ENCODE measurements at regions not wholly inside any gene's neighbourhood (a gene's known extent, or its start where the extent isn't known, plus 50 kb on each side); places are given as distances from the start of the nearest gene placed in this dataset.
"Not testable (repeated sequence)": the region's sequence is repeated elsewhere in the genome, so short reads cannot be mapped to it uniquely, and the experiment has no call there.

- no peak for DNase-seq
These were observed 98.8 kb downstream of the SLC25A47 start for GRCh38 chr14:100421756-100422470.

- no peak for DNase-seq
These were observed 99.6 kb downstream of the SLC25A47 start for GRCh38 chr14:100422556-100423316.

GRCh38 chr14:100423317-100424010, 100.3 kb downstream of the SLC25A47 start:
- no peak for DNase-seq

DNA sequence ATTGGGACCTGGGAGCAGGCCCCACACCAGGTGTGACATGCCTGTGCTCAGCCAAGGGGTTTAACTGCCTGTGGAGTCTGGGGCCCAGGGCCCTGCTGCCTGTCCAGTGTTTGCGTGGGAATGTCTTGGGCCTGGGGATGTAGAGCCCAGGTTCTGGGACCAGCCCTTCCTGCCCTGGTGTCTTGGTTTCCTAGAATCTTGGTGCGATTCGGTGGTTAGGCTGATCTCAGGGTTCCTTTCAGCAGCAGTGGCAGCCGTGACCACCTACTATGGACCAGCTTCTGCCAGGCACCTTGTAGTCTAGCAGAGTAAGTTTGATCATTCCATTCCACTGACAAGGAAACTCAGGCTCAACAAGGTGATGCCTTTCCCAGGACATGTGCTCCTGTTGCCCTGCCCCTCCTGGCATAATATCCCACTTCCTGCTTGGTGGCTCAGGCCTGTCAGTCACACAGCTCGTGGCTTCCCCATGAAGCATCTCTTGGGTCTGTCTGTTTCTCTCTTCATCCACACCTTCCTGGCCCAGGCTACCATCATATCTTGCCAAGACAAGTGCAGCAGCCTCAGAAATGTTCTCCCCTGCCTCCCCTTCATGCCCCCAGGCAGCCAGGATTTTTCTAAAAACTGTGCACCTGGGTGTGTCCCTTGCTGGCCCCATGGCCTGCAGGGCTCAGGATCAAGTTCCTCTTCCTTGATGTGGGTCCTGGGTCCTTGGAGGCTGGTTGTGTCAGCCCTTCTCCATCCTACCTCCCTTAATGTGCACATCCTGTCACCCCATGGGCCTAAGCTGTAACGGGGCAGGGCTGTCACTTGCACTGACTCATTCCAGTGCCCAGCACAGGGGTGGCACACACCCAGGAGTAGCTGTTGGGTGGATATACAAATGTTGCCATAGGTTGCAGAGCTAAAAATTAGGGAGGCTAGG, 101.6 kb downstream of the SLC25A47 start:
- no peak for DNase-seq

DNA sequence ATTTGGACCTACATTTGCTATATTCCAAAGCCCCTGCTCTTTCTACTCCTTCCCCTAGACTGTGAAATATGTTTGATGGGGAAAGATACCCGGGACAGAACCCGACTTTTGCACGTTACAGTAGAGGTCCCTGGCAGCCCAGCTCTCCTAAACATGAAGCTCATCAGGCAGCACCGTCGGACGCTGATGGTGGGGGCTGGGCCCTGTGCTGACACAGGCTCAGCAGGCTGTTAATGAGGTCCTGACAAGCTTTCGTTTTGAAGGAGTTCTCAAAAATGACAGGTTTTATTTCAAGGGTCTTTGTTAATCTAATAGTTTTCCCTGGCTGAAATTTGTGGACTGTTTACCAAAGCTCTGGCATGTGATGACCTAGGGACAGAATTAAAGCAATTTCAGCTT, 102.3 kb downstream of the SLC25A47 start:
- no peak for DNase-seq

DNA sequence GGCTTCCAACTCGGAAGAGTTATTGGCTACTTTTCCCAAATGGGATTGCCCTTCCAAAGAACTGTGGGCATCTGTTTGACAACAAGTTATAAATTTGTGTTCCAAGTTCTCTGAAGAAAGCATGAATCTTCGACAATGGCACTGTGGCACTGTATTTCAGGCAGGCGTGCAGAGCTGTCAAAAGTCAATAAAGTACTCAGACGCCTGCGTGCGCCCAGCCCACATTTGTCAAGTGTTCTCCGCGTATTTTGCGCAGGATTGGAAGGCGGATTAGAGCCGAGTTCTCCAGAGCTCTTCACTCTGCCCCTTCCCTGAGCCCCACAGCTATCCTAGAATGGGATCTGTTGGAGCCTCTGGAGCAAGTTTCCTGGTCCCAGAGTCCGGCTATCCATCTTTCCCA, 103.2 kb downstream of the SLC25A47 start:
- no peak for DNase-seq

DNA sequence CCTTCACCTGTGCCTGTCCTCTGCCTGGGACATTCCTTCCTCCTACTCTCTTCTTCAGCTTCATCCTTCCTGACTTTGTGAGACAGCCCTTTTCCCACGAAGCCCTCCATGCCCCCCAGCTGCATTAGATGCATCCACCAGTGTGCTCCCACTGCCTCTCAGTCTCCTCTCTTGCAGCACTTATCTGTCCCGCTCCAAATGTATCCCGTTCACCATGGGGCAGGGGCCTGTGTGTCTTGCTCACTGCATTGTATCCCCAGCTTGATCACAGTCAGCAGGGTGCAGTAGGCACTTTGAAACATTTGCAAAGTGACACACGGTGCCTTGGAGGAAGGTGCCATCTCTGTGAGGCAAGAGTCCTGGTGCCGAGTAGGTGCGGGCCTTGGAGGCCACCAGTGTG, 104.0 kb downstream of the SLC25A47 start:
- DNase-seq, result no peak

DNA sequence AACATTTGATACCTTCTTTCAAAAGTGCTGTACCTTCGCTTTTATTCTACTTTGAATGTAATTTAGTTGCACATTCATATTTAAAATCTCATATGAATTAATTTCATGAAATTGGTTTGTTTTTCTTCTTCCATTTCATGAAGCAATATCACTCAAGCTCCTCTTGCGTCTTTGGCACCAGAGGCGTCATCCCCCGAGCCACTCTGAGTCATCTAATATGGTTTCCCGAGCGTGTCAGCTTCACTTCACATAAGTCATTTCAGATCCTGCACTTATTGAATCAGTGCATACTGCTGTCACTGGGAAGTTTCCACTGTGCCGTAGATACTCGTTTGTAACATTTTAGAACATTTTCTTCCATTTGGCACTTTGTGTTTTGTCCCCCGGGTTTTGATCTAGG, 105.6 kb downstream of the SLC25A47 start:
- DNase-seq, result peak; percentile 36

- no peak for DNase-seq
These were observed 106.4 kb downstream of the SLC25A47 start for GRCh38 chr14:100429537-100429936.

DNA sequence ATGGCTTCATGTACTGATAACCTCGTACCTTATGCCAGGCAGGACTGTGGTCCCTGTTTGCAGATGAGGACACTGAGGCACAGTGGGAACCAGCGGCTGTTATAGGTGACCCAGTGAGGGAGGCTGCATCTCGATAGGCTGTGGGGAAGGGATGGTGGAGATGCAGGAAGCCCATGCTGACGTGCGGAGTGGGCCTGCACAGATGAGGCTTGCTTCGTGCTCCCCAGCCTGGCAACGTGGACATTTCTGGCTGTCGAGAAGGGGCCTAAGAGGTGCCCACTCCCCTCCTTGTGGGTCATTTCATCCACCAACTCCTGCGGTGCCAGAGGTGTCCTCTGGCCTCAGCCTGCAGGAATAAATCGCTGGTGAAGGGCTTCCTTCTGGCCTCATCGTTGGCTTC, 107.4 kb downstream of the SLC25A47 start:
- DNase-seq, result no peak

- DNase-seq, result not testable (repeated sequence)
These were observed 108.3 kb downstream of the SLC25A47 start for GRCh38 chr14:100431461-100431860.

- no peak for DNase-seq
These were observed 109.7 kb downstream of the SLC25A47 start for GRCh38 chr14:100432652-100433427.

DNA sequence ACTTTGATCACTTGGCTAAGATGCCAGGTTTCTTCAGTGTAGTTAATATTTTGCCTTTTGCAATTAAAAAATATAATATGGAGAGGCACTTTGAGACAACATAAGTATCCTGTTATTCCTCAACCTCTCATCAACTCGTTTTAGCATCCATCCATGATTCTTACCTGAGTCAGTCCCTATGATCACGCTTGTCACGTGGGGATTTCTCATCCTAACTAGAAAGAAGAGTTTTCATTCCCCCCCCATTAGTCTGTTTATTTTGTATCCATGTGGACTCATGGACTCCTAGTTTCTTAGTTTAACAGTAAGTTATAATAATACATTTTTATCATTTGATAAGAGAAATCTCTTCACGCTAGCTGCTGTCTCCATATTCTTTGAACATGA, 110.3 kb downstream of the SLC25A47 start:
- DNase-seq, result no peak

DNA sequence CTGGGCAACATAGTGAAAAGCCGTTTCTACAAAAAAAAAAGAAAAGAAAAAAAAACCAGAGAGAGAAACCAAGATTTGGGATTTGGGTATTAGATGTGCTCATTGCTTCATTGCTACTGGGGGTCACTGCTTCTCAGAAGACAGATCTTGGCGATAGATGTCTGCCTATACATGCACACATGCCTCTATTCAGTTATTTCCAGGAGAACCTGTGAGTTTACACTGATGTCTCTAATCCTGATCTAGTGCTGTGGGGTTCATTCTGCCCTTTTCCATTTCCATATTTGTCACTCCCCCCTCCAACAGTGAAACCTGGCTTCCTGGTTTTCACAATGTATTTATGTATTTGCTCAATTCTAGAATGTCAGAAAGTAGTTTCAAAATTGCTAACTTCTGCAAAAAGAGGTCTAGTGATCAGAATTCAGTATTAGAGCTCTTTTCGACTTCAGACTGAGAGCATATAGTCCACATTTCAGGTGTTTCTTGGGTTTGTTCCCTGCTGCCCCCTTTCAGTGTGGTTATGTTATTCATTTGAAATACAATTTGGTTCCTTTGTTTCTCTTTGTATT, 111.0 kb downstream of the SLC25A47 start:
- DNase-seq, result no peak

GRCh38 chr14:100434911-100435438, 111.8 kb downstream of the SLC25A47 start:
- no peak for DNase-seq

DNA sequence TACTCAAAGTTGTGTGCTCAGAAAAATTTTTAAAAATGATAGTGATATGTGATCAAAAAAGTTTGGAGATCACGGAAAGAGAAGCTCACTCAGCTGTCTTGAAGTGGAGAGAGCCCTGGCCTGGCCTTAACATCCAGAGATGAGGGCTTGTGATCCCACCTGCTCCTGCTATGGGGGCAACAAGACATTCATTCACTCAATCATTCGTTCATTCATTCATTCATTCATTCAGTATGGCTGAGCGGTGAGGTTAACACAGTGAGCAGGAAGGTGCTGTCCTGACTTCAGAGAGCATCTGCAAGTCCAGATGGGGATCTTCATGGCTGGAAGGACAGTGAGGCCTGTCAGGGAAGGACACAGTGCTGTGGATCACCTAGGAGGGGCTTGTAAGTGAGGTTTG, 112.3 kb downstream of the SLC25A47 start:
- DNase-seq, result no peak

DNA sequence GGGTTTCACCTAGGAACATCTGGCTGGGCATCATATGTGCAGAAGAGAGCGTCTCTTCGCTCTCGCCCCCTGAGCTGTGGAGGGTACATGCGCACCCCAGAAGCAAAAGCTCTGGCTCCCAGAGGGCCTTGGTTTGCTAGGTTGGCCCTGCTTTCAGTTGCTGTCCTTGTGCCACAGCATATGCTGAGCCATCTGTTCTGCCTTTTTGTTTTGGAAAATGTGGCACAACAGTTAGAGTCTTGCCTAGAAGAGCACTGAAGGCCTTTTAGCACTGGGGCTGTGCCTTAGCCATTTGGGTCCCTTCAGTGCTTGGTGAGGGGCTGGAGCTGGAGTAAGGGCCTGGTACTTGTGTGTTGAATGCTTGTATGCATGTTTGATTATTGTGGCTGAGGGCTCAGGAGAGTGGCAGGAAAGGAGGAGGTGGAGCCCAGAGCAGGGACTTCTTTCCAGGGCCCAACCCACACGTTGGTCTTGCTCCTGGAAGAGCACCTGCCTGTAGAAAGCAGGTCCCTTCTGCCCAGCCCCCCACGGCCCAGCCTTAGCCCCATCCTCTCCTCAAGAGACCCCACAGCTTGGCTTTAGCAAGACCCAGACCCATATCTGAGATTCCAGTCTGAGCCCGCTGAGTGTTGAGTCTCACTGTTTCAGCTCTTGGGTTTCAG, 113.7 kb downstream of the SLC25A47 start:
- no peak for DNase-seq

DNA sequence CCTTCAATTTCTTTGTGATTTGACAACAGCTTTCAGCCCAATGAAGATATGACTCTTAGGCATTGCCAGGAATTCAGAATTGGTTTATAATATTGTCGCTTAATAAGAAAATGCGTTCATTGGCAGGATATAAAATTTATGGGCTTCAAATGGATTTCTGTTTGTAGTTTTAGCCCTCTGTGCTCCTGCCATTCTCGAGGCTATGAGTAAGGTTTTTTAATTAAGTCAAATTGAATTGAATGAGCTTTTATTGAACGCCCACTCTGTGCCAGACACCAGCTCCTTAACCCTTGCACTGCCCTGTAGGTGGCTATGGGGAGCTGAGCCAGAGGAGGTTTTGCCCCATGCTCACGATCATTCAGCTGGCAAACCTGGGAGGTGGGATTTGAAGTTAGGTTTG, 115.1 kb downstream of the SLC25A47 start:
- no peak for DNase-seq

DNA sequence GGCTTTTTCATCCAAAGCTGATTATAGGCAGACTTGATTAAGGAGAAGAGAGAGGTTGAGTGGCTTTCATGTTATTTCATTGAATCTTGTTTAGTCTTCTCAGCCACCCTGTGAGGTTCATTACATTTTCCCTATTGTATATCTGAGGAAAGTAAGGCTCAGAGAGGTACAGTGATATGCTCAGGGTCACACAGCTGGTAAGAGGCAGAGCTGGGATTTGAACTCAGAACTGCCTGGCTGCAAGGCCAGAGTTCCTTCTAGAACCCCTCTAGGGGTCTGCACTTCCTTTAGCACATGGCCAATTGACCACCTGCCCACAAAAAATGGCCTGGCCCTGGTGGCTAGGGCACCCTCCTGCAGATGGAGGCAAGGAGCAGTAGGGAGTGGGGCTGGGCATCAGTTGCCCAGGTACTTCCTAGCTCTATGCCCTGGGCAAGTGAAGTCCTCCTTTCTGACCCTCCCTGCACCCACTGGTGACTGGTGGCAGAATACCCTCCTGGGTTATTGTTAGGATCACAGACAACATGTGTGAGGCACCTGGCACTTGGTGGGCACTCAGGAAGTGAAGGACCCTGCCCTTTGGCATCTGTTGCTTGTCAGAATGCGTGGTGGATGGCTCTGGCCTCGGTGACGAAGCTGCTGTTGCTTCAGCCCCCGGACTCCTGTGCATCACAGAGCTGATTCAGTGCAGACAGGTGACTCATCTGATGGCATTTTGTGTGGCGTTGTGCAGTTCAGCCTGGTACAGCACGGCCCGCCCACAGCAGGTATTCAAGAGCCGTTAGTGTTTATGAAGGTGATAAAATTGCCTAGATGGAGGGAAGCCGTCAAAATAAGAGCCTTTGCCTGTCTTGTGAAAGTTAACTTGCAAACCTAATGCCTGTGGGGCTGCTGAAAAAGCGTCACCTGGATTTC, 115.8 kb downstream of the SLC25A47 start:
- DNase-seq, result peak; percentile 79

- no peak for DNase-seq
These were observed 116.6 kb downstream of the SLC25A47 start for GRCh38 chr14:100439781-100440180.

Measured in stimulated activated CD4-positive, alpha-beta T cell treated with anti-CD3 and anti-CD28 coated beads, Interleukin-1b, Interleukin-23, amount 100 ng/mL, for 48 hours (primary cell).